T47D (cell line): ENCODE measurements at regions not wholly inside any gene's neighbourhood (a gene's known extent, or its start where the extent isn't known, plus 50 kb on each side); places are given as distances from the start of the nearest gene placed in this dataset.

Source experiments
- DNase-seq, 2 experiments: peaks; one replicate each; pipeline versions ENCODE4 v3.0.0 to v3.0.0-alpha.2; 2011 to 2012; ENCODE audit warnings: low read depth in 1 of 2, low spot score in 1 of 2
- JUND ChIP-seq: IDR thresholded peaks from 2 replicates; pipeline ENCODE4 v1.6.1; 2012; ENCODE audit warnings: low read depth
- in situ Hi-C: cut with HindIII; loops from 2 replicates; pipeline ENCODE4 v1.10.0; 2016; ENCODE audit warnings: low sequenced_read_pairs, low pct_unique_long_range_greater_than_20kb

DNA sequence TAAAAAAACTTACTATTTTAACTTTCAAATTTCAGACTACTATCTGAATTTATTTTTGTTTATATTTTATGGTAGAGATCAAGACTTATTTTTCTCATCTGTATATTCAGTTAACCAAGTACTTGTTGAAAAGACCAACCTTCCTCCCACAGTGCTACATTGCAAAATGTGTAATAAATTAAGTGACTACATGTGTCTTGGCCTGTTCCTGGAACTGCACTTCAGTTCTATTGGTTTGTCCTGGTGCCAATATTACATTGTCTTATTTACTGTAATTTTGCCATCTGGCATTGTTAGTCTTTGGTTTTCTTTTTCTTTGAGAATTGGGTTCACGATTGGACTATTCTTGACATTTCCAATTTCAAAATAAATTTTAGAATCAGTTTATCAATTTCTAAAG lies 138.4 kb upstream of the KCNMB2 start:
- in situ Hi-C loops: no loop called here
- DNase-seq: no peak
- no peak for TF ChIP-seq JUND

DNA sequence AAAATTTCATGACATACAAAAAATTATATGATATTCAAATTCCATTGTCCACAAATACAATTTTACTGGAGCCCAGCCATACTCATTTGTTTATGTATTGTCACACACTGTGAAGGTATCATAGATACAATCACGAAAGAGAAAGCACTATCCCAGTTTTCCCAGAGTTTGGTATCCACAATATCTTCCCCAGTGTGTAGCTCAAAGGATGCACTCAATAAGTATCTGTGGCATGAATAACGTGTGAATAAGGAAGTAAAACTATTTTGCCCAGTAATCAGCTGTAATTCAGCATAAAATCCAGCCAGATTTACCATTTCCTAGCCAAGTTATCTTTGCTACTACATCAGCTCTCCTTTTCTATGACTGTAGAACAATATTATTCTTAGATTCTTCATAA lies 131.3 kb upstream of the KCNMB2 start:
- no peak for DNase-seq
- in situ Hi-C loops: no loop called here
- no peak for TF ChIP-seq JUND

DNA sequence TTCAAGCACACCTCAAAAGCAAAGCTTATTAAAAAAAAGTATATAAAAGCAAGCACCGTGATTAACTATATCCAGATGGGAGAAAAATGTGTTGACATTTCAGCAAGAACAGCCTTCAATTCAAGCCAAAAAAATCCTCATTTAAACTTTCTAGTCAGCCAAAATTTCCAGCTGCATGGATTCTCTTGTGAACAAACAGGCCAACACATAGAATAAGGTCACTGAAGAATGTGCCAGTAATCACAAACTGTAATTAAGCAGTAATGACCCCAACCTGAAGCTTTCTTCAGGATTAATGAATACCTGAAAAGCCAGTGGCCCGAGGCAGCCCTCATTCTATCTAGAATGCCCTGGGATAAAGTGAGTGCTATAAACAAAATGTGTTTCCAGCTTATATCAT lies 130.7 kb upstream of the KCNMB2 start:
- no peak for DNase-seq
- in situ Hi-C loops: no loop called here
- no peak for TF ChIP-seq JUND

DNA sequence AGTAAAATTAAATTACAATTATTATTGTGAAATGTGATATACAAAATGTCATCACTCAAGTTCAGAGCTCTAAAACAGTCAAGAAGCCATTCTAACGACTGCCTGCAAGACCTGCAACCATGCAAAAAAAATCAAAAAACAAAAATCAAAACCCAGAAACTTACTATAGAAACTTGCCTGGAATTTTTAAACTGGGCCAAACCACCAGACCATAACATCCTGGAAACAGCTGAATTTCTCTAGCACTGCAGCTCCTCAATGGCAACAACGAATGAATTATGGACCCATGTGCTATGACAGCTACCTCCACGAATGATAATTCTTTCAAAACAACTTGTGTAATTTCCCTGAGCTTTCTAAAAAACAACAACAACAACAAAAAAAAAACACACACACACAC lies 130.0 kb upstream of the KCNMB2 start:
- DNase-seq: no peak
- no peak for TF ChIP-seq JUND
- in situ Hi-C loops: no loop called here

DNA sequence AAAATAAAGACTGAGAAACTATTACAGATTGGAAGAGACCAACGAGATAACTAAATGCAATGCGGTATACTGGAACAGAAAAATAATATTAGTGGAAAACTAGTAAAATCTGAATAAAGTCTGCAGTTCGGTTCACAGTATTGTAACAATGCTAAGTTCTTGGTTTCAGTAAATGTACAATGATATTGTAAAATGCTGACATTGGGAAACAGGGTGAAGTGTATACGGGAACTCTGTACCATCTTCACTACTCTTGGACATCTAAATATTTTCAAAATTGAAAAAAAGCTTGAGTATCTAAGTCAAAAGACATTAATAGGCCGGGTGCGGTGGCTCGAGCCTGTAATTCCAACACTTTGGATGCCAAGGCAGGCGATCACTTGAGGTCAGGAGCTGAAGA lies 120.9 kb upstream of the KCNMB2 start:
- no peak for DNase-seq
- no peak for TF ChIP-seq JUND
- in situ Hi-C loops: no loop called here

DNA sequence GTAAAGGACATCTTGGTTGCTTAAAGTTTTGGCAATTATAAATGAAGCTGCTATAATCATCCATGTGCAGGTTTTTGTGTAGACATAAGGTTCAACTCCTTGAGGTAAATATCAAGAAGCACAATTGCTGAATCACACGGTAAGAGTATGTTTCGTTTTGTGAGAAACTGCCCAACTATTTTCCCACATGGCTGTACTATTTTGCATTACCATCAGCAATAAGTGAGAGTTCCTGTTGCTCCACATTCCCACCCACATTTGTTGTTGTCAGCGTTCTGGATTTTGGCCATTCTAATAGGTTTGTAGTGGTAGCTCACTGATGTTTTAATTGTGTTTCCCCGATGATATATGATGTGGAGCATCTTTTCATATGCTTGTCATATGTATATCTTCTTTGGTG lies 118.5 kb upstream of the KCNMB2 start:
- DNase-seq: no peak
- in situ Hi-C loops: no loop called here
- no peak for TF ChIP-seq JUND

DNA sequence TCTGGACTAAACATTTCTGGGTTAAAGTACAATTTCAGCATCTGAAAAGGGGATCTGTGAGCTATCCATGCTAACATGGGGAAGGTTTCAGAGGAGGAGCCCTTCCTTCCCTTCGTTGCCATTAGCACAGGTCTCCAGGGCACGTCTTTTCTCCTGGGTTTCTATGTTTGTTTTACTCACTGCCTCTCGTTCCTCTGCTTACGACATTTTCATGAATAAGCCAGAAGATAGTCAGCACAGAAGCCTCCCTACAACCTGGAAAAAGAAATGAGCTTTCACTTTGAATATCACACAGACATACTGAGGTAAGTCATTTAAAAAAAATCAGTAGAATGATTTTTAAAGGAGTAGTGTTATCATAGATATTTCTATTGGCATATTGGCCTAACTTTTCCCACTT lies 117.2 kb upstream of the KCNMB2 start:
- TF ChIP-seq JUND: no peak
- in situ Hi-C loops: no loop called here
- DNase-seq: no peak

DNA sequence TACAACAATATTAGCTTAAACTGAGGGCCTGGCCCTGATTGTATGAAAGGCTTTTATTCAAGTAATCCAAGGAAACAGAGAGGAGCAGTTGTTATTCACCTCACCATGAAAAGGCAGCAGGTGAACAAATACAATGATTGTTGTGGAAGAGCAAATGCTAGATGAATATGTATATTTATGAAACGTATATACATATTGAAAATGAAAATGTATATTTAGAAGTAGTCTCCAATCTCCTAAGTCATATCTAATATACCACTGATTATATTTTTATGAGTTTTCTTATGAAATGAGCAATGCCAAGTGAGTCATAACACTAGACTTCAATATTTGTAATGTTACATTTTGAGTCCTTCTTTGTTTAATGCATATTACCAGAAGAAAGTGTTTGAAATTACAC lies 116.2 kb upstream of the KCNMB2 start:
- in situ Hi-C loops: no loop called here
- DNase-seq: no peak
- TF ChIP-seq JUND: no peak

DNA sequence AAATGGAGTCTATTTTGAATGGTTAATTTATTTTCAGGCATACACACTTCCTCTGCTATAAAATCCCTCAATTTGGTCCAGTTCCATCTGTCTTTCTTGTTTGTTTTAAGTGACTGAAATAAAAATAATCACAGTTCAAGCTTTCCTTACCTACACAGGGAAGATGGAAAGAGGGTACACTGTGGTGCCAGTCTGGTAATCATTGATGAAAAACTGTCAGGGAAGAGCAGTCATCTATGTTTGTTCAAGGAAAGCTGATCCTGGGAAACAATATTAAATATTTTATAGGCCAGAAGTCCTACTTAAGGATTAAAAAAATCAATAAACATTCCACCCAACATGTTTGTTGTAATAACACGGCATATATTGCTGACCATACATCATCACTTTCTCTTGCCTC lies 115.2 kb upstream of the KCNMB2 start:
- in situ Hi-C loops: no loop called here
- TF ChIP-seq JUND: no peak
- no peak for DNase-seq

DNA sequence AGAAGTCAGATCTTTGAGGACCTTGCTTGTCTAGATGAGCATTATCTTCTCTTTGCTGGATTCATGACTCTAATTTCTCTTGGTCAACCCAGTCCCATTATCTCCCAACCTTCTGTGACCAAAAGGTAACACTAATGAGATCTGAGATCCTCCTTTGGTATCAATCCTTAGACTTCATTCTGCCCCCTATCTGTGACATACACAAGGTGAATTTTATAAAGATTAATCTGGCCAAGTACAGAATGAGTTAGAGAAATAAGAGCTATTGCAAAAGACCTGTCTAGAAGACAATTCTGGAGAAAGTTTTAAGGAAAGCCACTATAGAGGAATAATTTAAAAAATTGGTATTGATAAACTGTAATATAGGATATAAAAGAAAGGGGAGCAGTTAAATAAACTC lies 113.8 kb upstream of the KCNMB2 start:
- no peak for DNase-seq
- in situ Hi-C loops: no loop called here
- no peak for TF ChIP-seq JUND

DNA sequence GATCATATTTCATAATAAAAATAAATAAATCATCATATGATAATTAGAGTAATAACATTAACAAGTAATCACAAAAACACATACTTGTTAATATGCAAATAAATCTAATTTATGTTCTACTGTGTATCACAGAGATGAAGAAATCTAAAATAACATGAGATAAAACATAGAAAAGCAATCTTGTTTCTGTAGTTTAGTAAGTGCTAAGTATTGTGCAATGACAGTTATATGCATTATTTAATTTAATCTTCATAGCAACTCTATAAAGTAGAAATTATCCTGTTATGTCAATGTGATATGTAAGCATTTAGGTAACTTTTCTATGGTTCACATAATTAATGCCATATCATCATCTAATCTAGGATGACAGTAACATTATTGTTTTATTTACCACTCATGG lies 108.2 kb upstream of the KCNMB2 start:
- in situ Hi-C loops: no loop called here
- TF ChIP-seq JUND: no peak

DNA sequence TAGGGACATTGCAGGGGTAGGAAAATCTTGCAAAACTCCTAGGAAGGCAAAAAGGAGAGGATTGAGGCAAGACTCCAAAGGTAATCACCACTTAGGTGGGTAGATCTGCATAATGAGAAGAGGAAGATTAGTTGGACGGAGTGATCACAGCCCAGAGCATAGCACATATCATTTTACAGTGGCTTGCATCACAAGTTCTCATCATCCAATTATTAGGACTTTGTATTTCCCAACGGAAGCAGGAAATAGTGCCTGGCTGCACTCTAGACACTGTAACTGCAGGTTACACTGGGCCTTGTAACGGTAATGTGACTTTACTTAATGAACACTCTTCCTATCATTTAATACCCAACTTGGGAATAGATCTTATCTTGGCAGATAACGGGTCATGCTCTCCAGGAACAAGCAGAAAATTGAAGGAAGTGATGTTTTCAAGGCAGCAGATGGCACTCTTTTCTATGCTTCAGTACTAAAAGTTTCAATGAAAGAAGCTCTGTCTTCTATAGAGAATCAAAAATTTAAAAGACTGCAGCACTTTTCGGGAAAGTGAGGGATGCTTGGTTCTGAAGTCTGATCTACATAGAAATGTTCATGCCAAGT lies 101.9 kb upstream of the KCNMB2 start:
- in situ Hi-C loops: no loop called here
- no peak for DNase-seq
- TF ChIP-seq JUND: no peak

More for the DNA sequence above, 108.2 kb upstream of the KCNMB2 start:
- no peak for DNase-seq

DNA sequence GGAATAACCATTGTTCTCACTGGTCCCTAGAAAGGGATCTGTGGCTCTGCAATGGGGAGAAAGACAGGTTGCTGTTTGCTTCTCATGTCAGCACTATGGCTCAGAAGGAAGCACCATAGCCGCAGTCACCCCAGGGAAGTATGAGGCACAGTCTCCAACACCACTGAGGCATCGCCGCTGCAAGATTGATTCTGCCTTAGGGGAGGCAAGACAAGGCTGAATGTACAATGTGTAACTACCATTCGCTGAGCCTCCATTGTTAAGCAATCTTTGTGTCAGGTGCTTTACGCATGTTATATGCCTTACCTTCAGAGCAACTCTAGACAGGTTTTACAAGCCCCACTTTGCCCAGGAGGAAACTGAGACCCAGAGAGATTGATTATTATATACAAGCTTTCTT lies 100.7 kb upstream of the KCNMB2 start:
- in situ Hi-C loops: no loop called here
- TF ChIP-seq JUND: no peak
- no peak for DNase-seq

DNA sequence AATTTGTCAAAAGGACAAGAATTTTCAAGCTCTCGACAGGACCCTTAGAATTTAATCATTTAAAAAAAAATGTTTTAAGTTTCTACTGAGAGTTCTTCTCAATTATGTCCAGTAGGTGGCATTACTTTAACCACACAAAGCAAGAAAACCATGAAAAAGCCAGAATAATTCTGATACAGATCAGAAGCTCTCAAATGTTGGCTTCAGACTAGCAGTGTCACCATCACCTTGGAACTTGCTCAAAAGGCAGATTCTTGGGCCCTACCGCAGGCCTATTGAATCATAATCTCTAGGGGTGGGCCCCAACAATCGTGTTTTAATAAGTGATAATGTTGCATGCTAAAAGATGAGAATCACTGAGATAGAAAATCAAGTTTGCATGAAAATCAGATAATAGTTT lies 99.5 kb upstream of the KCNMB2 start:
- in situ Hi-C loops: no loop called here

More for the DNA sequence above, 99.5 kb upstream of the KCNMB2 start:
- DNase-seq: peak; percentile 31 to 69
- no peak for TF ChIP-seq JUND
